ENCODE measurements at regions not wholly inside any gene's neighbourhood (a gene's known extent, or its start where the extent isn't known, plus 50 kb on each side); places are given as distances from the start of the nearest gene placed in this dataset.

GRCh38 chr6:79377888-79378348 lies 143.4 kb upstream of the HMGN3 start (continued):
- TF ChIP-seq CHD7 (IDR thresholded peaks at IDR 0.05; ENCODE audit: insufficient replicate concordance, low read length) (no peak), KDM1A (IDR thresholded peaks at IDR 0.05; ENCODE audit: borderline replicate concordance, low read length) (no peak), TCF12 (IDR thresholded peaks at IDR 0.05; ENCODE audit: low read depth, low read length) (no peak), MAFK (IDR thresholded peaks at IDR 0.05; ENCODE audit: low read depth, low read length) (no peak), CREB1 (IDR thresholded peaks at IDR 0.05) (no peak), USF2 (IDR thresholded peaks at IDR 0.05; ENCODE audit: low read length) (no peak), POLR2AphosphoS5 (IDR thresholded peaks at IDR 0.05; ENCODE audit: low read depth, low read length) (no peak), SP4 (IDR thresholded peaks at IDR 0.05; ENCODE audit: low read length) (no peak), RAD21 (IDR thresholded peaks at IDR 0.05 in 1 of 2, conservative IDR thresholded peaks at IDR 0.05 in 1 of 2; ENCODE audit: low read depth in 2 of 2, low read length in 2 of 2) (no peak), BACH1 (IDR thresholded peaks at IDR 0.05; ENCODE audit: low read length) (no peak)
